ENCODE measurements at regions not wholly inside any gene's neighbourhood (a gene's known extent, or its start where the extent isn't known, plus 50 kb on each side); places are given as distances from the start of the nearest gene placed in this dataset.

- Mint-ChIP-seq H3K9me3 (ENCODE audit: unreplicated experiment) (no peaks in the 10 kb centered on the region), H3K36me3 (ENCODE audit: low read depth, unreplicated experiment) (no peaks in the 10 kb centered on the region), H3K27ac (ENCODE audit: unreplicated experiment) (no peak overlapping the region), H3K4me1 (ENCODE audit: unreplicated experiment) (peaks cover 6% of the 10 kb centered on the region), H3K4me3 (ENCODE audit: unreplicated experiment) (no peak overlapping the region), H3K27me3 (ENCODE audit: unreplicated experiment) (peaks cover 6% of the 10 kb centered on the region)
- no peak for TF ChIP-seq CTCF (IDR thresholded peaks at IDR 0.05; ENCODE audit: unreplicated experiment)
- no peak for DNase-seq (ENCODE audit: low spot score)
These were observed 328.3 kb downstream of the LRATD1 start for GRCh38 chr2:14960686-14961324.

- H3K9me3 Mint-ChIP-seq (ENCODE audit: unreplicated experiment): no peaks in the 10 kb centered on the region
- no peaks in the 10 kb centered on the region for H3K36me3 Mint-ChIP-seq (ENCODE audit: low read depth, unreplicated experiment)
- DNase-seq (ENCODE audit: low spot score): no peak
- H3K4me3 Mint-ChIP-seq (ENCODE audit: unreplicated experiment): no peak overlapping the region
- H3K27me3 Mint-ChIP-seq (ENCODE audit: unreplicated experiment): no peaks in the 10 kb centered on the region
- H3K4me1 Mint-ChIP-seq (ENCODE audit: unreplicated experiment): peaks cover under 1% of the 10 kb centered on the region
- no peak for TF ChIP-seq CTCF (IDR thresholded peaks at IDR 0.05; ENCODE audit: unreplicated experiment)
- H3K27ac Mint-ChIP-seq (ENCODE audit: unreplicated experiment): no peak overlapping the region
These were observed 335.2 kb downstream of the LRATD1 start for GRCh38 chr2:14967729-14968128.

- no peaks in the 10 kb centered on the region for H3K36me3 Mint-ChIP-seq (ENCODE audit: low read depth, unreplicated experiment)
- H3K4me3 Mint-ChIP-seq (ENCODE audit: unreplicated experiment): no peak overlapping the region
- no peak for TF ChIP-seq CTCF (IDR thresholded peaks at IDR 0.05; ENCODE audit: unreplicated experiment)
- H3K4me1 Mint-ChIP-seq (ENCODE audit: unreplicated experiment): peaks cover 18% of the 10 kb centered on the region
- no peak for DNase-seq (ENCODE audit: low spot score)
- no peak overlapping the region for H3K27ac Mint-ChIP-seq (ENCODE audit: unreplicated experiment)
- no peaks in the 10 kb centered on the region for H3K9me3 Mint-ChIP-seq (ENCODE audit: unreplicated experiment)
- H3K27me3 Mint-ChIP-seq (ENCODE audit: unreplicated experiment): no peaks in the 10 kb centered on the region
These were observed 342.9 kb downstream of the LRATD1 start for GRCh38 chr2:14975381-14975780.

GRCh38 chr2:14977021-14977420 lies 344.5 kb downstream of the LRATD1 start:
- DNase-seq (ENCODE audit: low spot score): no peak
- H3K4me1 Mint-ChIP-seq (ENCODE audit: unreplicated experiment): peaks cover 18% of the 10 kb centered on the region
- no peak overlapping the region for H3K4me3 Mint-ChIP-seq (ENCODE audit: unreplicated experiment)
- TF ChIP-seq CTCF (IDR thresholded peaks at IDR 0.05; ENCODE audit: unreplicated experiment): no peak
- no peaks in the 10 kb centered on the region for H3K9me3 Mint-ChIP-seq (ENCODE audit: unreplicated experiment)
- no peaks in the 10 kb centered on the region for H3K36me3 Mint-ChIP-seq (ENCODE audit: low read depth, unreplicated experiment)
- no peaks in the 10 kb centered on the region for H3K27me3 Mint-ChIP-seq (ENCODE audit: unreplicated experiment)
- no peak overlapping the region for H3K27ac Mint-ChIP-seq (ENCODE audit: unreplicated experiment)

GRCh38 chr2:14978845-14979244 lies 346.3 kb downstream of the LRATD1 start:
- no peak for DNase-seq (ENCODE audit: low spot score)
- Mint-ChIP-seq H3K4me3 (ENCODE audit: unreplicated experiment) (no peak overlapping the region), H3K4me1 (ENCODE audit: unreplicated experiment) (peaks cover 14% of the 10 kb centered on the region), H3K36me3 (ENCODE audit: low read depth, unreplicated experiment) (no peaks in the 10 kb centered on the region), H3K27me3 (ENCODE audit: unreplicated experiment) (no peaks in the 10 kb centered on the region), H3K27ac (ENCODE audit: unreplicated experiment) (no peak overlapping the region), H3K9me3 (ENCODE audit: unreplicated experiment) (no peaks in the 10 kb centered on the region)
- no peak for TF ChIP-seq CTCF (IDR thresholded peaks at IDR 0.05; ENCODE audit: unreplicated experiment)

Measured in endothelial cell (in vitro differentiated cells).